K562 (cell line): ENCODE measurements at regions not wholly inside any gene's neighbourhood (a gene's known extent, or its start where the extent isn't known, plus 50 kb on each side); places are given as distances from the start of the nearest gene placed in this dataset.
"Not testable (repeated sequence)": the region's sequence is repeated elsewhere in the genome, so short reads cannot be mapped to it uniquely, and the experiment has no call there.

ENCODE experiments used
- ATAC-seq: fragments of 200-7000 bp; cut with Tn5 transposase; 3 replicates; pipeline ENCODE4 v1.9.1; 2020; ENCODE audit warnings: moderate library complexity
- BruUV-seq: library from RNA; stranded (reverse); fragments of 400-500 nt; replicated peaks from 2 replicates; lab custom pipeline; 2021; lab: Mats Ljungman, UMichigan
- CTCF ChIA-PET: fragments of 300-600 bp; formaldehyde crosslinking; extraction: SDS; loops from one replicate; lab custom pipeline; 2021; ENCODE audit warnings: low intra/inter-chr PET ratio; lab: Yijun Ruan, JAX
- POLR2A ChIA-PET: fragments of 300-600, 350-650 bp; sonication (Branson Sonifier 250); formaldehyde crosslinking; extraction: SDS; loops from one replicate; lab custom pipeline; 2021; ENCODE audit warnings: antibody characterized with exemption, inconsistent platforms; lab: Yijun Ruan, JAX
- DNase-seq, 4 experiments: peaks; one replicate each; pipeline versions ENCODE4 v3.0.0 to v3.0.0-alpha.2; 2011 to 2018; ENCODE audit warnings: low spot score in 3 of 4, mixed read lengths in 3 of 4; ENCODE audit errors: extremely low read depth in 1 of 4
- FAIRE-seq: peaks from 2 replicates; lab custom pipeline; 2011; peaks lifted over from hg19 to GRCh38; lab: Jason Lieb, UNC
- H2AFZ ChIP-seq: 2 replicates; pipeline ENCODE4 v1.6.0; 2011; ENCODE audit warnings: low read depth, low read length, control low read depth, inconsistent platforms
- H3K27ac ChIP-seq: fragments of 200-600 bp; 3 replicates; pipeline ENCODE4 v1.8.0; 2011; ENCODE audit warnings: low read depth, mild to moderate bottlenecking, control low read depth, inconsistent platforms, low read length, moderate library complexity, mixed read lengths; ENCODE audit errors: extremely low read depth
- H3K27me3 ChIP-seq, 2 experiments: fragments of 300-600 bp in 1 of 2; 2 replicates in 1 of 2; 3 replicates in 1 of 2; pipeline versions ENCODE4 v1.6.0 to v1.8.0; 2011; ENCODE audit warnings: inconsistent platforms in 2 of 2, low read length in 2 of 2, mild to moderate bottlenecking in 1 of 2, mixed read lengths in 1 of 2, moderate library complexity in 1 of 2; ENCODE audit not compliant: control insufficient read depth in 2 of 2, insufficient read depth in 2 of 2
- H3K36me3 ChIP-seq: fragments of 300-600 bp; 3 replicates; pipeline ENCODE4 v1.8.0; 2011; ENCODE audit warnings: mild to moderate bottlenecking, low read length, inconsistent platforms; ENCODE audit not compliant: control insufficient read depth, insufficient read depth
- H3K4me1 ChIP-seq, 2 experiments: fragments of 200-600 bp in 1 of 2; replicated peaks in 1 of 2; 2 replicates in 1 of 2; 3 replicates in 1 of 2; pipeline versions ENCODE4 v1.5.1 to v1.8.0; 2011; ENCODE audit warnings: inconsistent platforms in 2 of 2, low read length in 2 of 2, mild to moderate bottlenecking in 1 of 2, mixed read lengths in 1 of 2, moderate library complexity in 1 of 2; ENCODE audit not compliant: control insufficient read depth in 2 of 2, insufficient read depth in 2 of 2
- H3K4me2 ChIP-seq: 2 replicates; pipeline ENCODE4 v1.6.1; 2011; ENCODE audit warnings: low read length, control low read depth, inconsistent platforms, mixed read lengths; ENCODE audit not compliant: insufficient read depth
- H3K4me3 ChIP-seq: fragments of 200-600 bp; sonication (generic), shearing (Covaris generic); 2 replicates; pipeline ENCODE4 v1.5.1; 2016; ENCODE audit warnings: control low read depth, inconsistent platforms
- H3K79me2 ChIP-seq: fragments of 200-600 bp; 3 replicates; pipeline ENCODE4 v1.8.0; 2011; ENCODE audit warnings: low read length, inconsistent platforms; ENCODE audit not compliant: control insufficient read depth, insufficient read depth
- H3K9ac ChIP-seq, 2 experiments: 2 replicates each; pipeline versions ENCODE4 v1.6.0 to v1.6.1; 2011; ENCODE audit warnings: low read depth in 2 of 2, low read length in 2 of 2, control low read depth in 1 of 2, inconsistent platforms in 1 of 2, mild to moderate bottlenecking in 1 of 2, mixed read lengths in 1 of 2; ENCODE audit not compliant: insufficient read depth in 1 of 2
- H3K9me1 ChIP-seq: one replicate; pipeline ENCODE4 v1.6.0; 2011; ENCODE audit warnings: inconsistent platforms, mild to moderate bottlenecking, low read length, moderate library complexity; ENCODE audit not compliant: control insufficient read depth, insufficient read depth
- H3K9me3 ChIP-seq: replicated peaks from 2 replicates; pipeline ENCODE4 v1.5.1; 2011; ENCODE audit warnings: low read depth, low read length, inconsistent platforms; ENCODE audit not compliant: control insufficient read depth, insufficient read depth
- H4K20me1 ChIP-seq: replicated peaks from 2 replicates; pipeline ENCODE4 v1.6.1; 2011; ENCODE audit warnings: low read length, inconsistent platforms, mixed read lengths; ENCODE audit not compliant: control insufficient read depth, insufficient read depth
- CREM ChIP-seq: IDR thresholded peaks from 2 replicates; pipeline ENCODE4 v1.6.1; 2014; ENCODE audit warnings: antibody characterized with exemption, low read depth
- HCFC1 ChIP-seq: IDR thresholded peaks from 2 replicates; pipeline ENCODE4 v1.6.1; 2012; ENCODE audit warnings: low read depth, low read length, improper control_type of control experiment
- JUND ChIP-seq, 2 experiments: IDR thresholded peaks; 2 replicates in 1 of 2; 3 replicates in 1 of 2; pipeline ENCODE4 v1.6.1; 2011; ENCODE audit warnings: borderline replicate concordance in 2 of 2, low read depth in 2 of 2, low read length in 2 of 2, improper control_type of control experiment in 1 of 2, missing biosample characterization in 1 of 2, missing genetic modification characterization in 1 of 2, missing genetic modification reagents in 1 of 2
- NFIC ChIP-seq: fragments of 450-650 bp; IDR thresholded peaks from 2 replicates; pipeline ENCODE4 v1.6.1; 2017; ENCODE audit warnings: mild to moderate bottlenecking, inconsistent platforms
- RAD21 ChIP-seq, 2 experiments: fragments of 250-450 bp in 1 of 2; fragments of 450-650 bp in 1 of 2; sonication (Bioruptor Pico) in 1 of 2; formaldehyde crosslinking in 1 of 2; IDR thresholded peaks in 1 of 2; conservative IDR thresholded peaks in 1 of 2; 2 replicates each; pipeline versions ENCODE4 v1.4.0 to v1.8.0; 2020 to 2022; ENCODE audit warnings: mild to moderate bottlenecking in 2 of 2, moderate library complexity in 1 of 2
- RB1 ChIP-seq: fragments of 450-650 bp; IDR thresholded peaks from 2 replicates; pipeline ENCODE4 v1.6.1; 2017; ENCODE audit warnings: low read depth, mild to moderate bottlenecking
- SMC3 ChIP-seq: conservative IDR thresholded peaks from 2 replicates; pipeline ENCODE4 v1.6.1; 2011; ENCODE audit warnings: low read depth, low read length, improper control_type of control experiment; ENCODE audit not compliant: insufficient read depth
- WGBS: fragments of 100-300 bp; shearing (Covaris generic); methylation state at CpG from one replicate; pipeline ENCODE4 v1.1.6; 2016; ENCODE audit warnings: low coverage, mixed read lengths; ENCODE audit not compliant: insufficient coverage; ENCODE audit errors: missing lambda C conversion rate; 5-methylcytosine and 5-hydroxymethylcytosine counted together
- in situ Hi-C: fragments of 300-500 bp; cut with MboI; formaldehyde crosslinking; loops from 4 replicates; pipeline ENCODE4 v1.15.0; 2018; ENCODE audit warnings: inconsistent platforms, mixed read lengths
- intact Hi-C: fragments of 100-400 bp; cut with micrococcal nuclease; formaldehyde crosslinking; loops from 2 replicates; pipeline ENCODE4 v1.14.2; 2022
- TF ChIP-seq, protein P1 (sequence below), 2 experiments: fragments of 450-650 bp; formaldehyde crosslinking in 1 of 2; IDR thresholded peaks; 2 replicates each; pipeline versions ENCODE4 v1.4.0 to v1.6.1; 2014 to 2020; ENCODE audit warnings: mild to moderate bottlenecking in 2 of 2, borderline replicate concordance in 1 of 2, low read depth in 1 of 2

DNA sequence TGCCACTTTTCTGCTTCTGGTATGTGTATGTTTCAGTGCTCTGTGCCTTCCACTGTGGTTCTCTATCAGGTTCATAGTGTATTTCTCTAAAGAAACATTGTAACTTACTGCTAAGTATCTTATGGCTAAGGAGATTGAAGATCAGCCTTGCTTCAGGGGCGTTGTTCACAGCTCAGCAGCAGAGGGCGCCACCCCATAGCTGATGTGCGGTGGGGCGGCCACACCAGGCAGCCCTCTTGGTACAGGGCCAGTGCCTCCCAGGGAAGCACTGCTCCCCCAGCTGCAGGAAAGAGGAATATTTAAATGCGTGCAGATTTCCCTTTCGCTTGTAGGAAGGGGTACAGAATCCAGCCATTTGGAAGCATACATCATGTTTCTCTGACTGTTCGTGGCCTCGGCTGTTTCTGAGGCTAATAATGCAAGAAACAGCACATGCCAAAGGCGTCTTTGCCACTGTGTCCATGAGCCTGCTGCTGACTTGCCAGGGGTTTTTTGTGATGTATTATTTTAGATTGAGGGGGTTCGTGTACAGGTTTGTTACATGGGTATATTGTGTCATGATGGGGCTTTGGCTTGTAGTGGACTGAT lies 96.7 kb downstream of the TBC1D26 start (continued):
- TF ChIP-seq, protein P1, sequence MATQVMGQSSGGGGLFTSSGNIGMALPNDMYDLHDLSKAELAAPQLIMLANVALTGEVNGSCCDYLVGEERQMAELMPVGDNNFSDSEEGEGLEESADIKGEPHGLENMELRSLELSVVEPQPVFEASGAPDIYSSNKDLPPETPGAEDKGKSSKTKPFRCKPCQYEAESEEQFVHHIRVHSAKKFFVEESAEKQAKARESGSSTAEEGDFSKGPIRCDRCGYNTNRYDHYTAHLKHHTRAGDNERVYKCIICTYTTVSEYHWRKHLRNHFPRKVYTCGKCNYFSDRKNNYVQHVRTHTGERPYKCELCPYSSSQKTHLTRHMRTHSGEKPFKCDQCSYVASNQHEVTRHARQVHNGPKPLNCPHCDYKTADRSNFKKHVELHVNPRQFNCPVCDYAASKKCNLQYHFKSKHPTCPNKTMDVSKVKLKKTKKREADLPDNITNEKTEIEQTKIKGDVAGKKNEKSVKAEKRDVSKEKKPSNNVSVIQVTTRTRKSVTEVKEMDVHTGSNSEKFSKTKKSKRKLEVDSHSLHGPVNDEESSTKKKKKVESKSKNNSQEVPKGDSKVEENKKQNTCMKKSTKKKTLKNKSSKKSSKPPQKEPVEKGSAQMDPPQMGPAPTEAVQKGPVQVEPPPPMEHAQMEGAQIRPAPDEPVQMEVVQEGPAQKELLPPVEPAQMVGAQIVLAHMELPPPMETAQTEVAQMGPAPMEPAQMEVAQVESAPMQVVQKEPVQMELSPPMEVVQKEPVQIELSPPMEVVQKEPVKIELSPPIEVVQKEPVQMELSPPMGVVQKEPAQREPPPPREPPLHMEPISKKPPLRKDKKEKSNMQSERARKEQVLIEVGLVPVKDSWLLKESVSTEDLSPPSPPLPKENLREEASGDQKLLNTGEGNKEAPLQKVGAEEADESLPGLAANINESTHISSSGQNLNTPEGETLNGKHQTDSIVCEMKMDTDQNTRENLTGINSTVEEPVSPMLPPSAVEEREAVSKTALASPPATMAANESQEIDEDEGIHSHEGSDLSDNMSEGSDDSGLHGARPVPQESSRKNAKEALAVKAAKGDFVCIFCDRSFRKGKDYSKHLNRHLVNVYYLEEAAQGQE (IDR thresholded peaks at IDR 0.05; ENCODE audit: borderline replicate concordance): peak; percentile 87
- TF ChIP-seq, protein P1 (CRISPR knock-in tag; IDR thresholded peaks at IDR 0.05; ENCODE audit: low read depth): not testable (repeated sequence)
- TF ChIP-seq CREM (0 out of 2 replicates have a peak, but pooled peaks have one; percentile 4), JUND (IDR thresholded peaks at IDR 0.05; ENCODE audit: borderline replicate concordance, low read depth, low read length) (0 out of 2 replicates have a peak, but pooled peaks have one; percentile 6), NFIC (peak; percentile 86), RAD21 (CRISPR knock-in tag; conservative IDR thresholded peaks at IDR 0.05 in 1 of 2, IDR thresholded peaks at IDR 0.05 in 1 of 2) (peak; percentile 89 to 93), SMC3 (peak; percentile 69), HCFC1 (0 out of 2 replicates have a peak, but pooled peaks have one; percentile 20), RB1 (peak; percentile 38; the same call in 1 of the 2 replicates)
- TF ChIP-seq JUND (tag; IDR thresholded peaks at IDR 0.05; ENCODE audit: borderline replicate concordance, low read depth, low read length): not testable (repeated sequence)

DNA sequence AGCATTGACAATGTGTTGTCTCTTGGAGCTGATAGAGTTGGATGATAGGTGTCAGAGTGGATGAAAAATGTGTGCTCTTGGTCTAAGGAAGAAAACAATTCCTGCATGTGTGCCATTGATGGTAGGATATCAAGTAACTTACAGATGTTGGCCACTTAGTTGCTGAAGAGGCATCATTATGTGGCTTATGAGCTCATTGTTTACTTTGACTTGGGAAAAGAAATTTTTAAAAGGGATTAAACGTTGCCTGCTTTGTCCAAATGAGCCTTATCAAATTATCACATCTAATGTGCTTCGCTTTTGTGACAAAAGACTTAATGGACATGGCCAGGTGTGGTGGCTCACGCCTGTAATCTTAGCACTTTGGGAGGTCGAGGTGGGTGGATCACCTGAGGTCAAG lies 98.1 kb downstream of the TBC1D26 start:
- in situ Hi-C loops: loop anchor here (10.0 kb wide), 1 partner anchor 115 kb away; the partner anchor contains the start of gene ADORA2B
- H3K36me3 ChIP-seq, POLR2A ChIA-PET, CTCF ChIA-PET, intact Hi-C loops, H3K4me1 ChIP-seq, DNase-seq, FAIRE-seq, H3K79me2 ChIP-seq, H3K9ac ChIP-seq, H3K4me2 ChIP-seq, H3K4me3 ChIP-seq, H4K20me1 ChIP-seq, BruUV-seq, H3K9me1 ChIP-seq, H3K27ac ChIP-seq, H3K27me3 ChIP-seq, H3K9me3 ChIP-seq, ATAC-seq, H2AFZ ChIP-seq: not testable (repeated sequence)
- WGBS: 35% methylated on average over 2 of the region's 4 CpGs
